ENCODE measurements at regions not wholly inside any gene's neighbourhood (a gene's known extent, or its start where the extent isn't known, plus 50 kb on each side); places are given as distances from the start of the nearest gene placed in this dataset.

- H3K27ac ChIP-seq (ENCODE audit: low read length): no peak overlapping the region
- H3K4me1 ChIP-seq (ENCODE audit: control insufficient read depth, insufficient read depth, low read length): no peaks in the 10 kb centered on the region
- in situ Hi-C loops (cut with HindIII; ENCODE audit: low pct_unique_long_range_greater_than_20kb, low sequenced_read_pairs) (no loop called here), intact Hi-C loops (cut with micrococcal nuclease; ENCODE audit: unreplicated experiment) (no loop called here)
- no TSS peak for BruUV-seq (replicated peaks)
- POLR2A ChIA-PET: no interaction called here
- no peak overlapping the region for H3K4me3 ChIP-seq (ENCODE audit: low read depth in 2 of 2, low read length in 2 of 2)
- no peak for DNase-seq (ENCODE audit: low read depth, low spot score)
- no peaks in the 10 kb centered on the region for H3K27me3 ChIP-seq (ENCODE audit: control insufficient read depth, insufficient read depth, low read length)
- ATAC-seq: no peak
- H3K9me3 ChIP-seq (ENCODE audit: control insufficient read depth, insufficient read depth, low read depth, low read length): peaks cover 6% of the 10 kb centered on the region; the same call in 1 of the 2 replicates
- TF ChIP-seq, protein P1, sequence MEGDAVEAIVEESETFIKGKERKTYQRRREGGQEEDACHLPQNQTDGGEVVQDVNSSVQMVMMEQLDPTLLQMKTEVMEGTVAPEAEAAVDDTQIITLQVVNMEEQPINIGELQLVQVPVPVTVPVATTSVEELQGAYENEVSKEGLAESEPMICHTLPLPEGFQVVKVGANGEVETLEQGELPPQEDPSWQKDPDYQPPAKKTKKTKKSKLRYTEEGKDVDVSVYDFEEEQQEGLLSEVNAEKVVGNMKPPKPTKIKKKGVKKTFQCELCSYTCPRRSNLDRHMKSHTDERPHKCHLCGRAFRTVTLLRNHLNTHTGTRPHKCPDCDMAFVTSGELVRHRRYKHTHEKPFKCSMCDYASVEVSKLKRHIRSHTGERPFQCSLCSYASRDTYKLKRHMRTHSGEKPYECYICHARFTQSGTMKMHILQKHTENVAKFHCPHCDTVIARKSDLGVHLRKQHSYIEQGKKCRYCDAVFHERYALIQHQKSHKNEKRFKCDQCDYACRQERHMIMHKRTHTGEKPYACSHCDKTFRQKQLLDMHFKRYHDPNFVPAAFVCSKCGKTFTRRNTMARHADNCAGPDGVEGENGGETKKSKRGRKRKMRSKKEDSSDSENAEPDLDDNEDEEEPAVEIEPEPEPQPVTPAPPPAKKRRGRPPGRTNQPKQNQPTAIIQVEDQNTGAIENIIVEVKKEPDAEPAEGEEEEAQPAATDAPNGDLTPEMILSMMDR (IDR thresholded peaks at IDR 0.05): no peak
- TF ChIP-seq SIN3A (IDR thresholded peaks at IDR 0.05; ENCODE audit: borderline replicate concordance, insufficient read depth, low read depth, low read length) (no peak), REST (IDR thresholded peaks at IDR 0.05; ENCODE audit: insufficient read depth in 1 of 2, low read depth in 2 of 2, low read length in 1 of 2) (no peak), POLR2AphosphoS5 (IDR thresholded peaks at IDR 0.05; ENCODE audit: low read depth, low read length) (no peak), TCF7L2 (IDR thresholded peaks at IDR 0.05; ENCODE audit: low read depth, low read length) (no peak)
- H3K36me3 ChIP-seq (ENCODE audit: control insufficient read depth, insufficient read depth, low read length): no peaks in the 10 kb centered on the region
- CTCF ChIA-PET: no interaction called here
Observed at GRCh38 chr7:50227726-50228125, 76.8 kb upstream of the IKZF1 start.

GRCh38 chr7:50226669-50227068 is 77.8 kb upstream of the IKZF1 start:
- ChIA-PET POLR2A (no interaction called here), CTCF (no interaction called here)
- H3K36me3 ChIP-seq (ENCODE audit: control insufficient read depth, insufficient read depth, low read length): no peaks in the 10 kb centered on the region
- no peak overlapping the region for H3K4me3 ChIP-seq (ENCODE audit: low read depth in 2 of 2, low read length in 2 of 2)
- DNase-seq (ENCODE audit: low read depth, low spot score) (no peak), ATAC-seq (no peak)
- BruUV-seq (replicated peaks): no TSS peak
- intact Hi-C loops (cut with micrococcal nuclease; ENCODE audit: unreplicated experiment) (no loop called here), in situ Hi-C loops (cut with HindIII; ENCODE audit: low pct_unique_long_range_greater_than_20kb, low sequenced_read_pairs) (no loop called here)
- TF ChIP-seq, protein P1 (IDR thresholded peaks at IDR 0.05): no peak
- TF ChIP-seq REST (IDR thresholded peaks at IDR 0.05; ENCODE audit: insufficient read depth in 1 of 2, low read depth in 2 of 2, low read length in 1 of 2) (no peak), SIN3A (IDR thresholded peaks at IDR 0.05; ENCODE audit: borderline replicate concordance, insufficient read depth, low read depth, low read length) (no peak), POLR2AphosphoS5 (IDR thresholded peaks at IDR 0.05; ENCODE audit: low read depth, low read length) (no peak), TCF7L2 (IDR thresholded peaks at IDR 0.05; ENCODE audit: low read depth, low read length) (no peak)
- H3K27ac ChIP-seq (ENCODE audit: low read length): no peak overlapping the region
- H3K4me1 ChIP-seq (ENCODE audit: control insufficient read depth, insufficient read depth, low read length): no peaks in the 10 kb centered on the region
- H3K9me3 ChIP-seq (ENCODE audit: control insufficient read depth, insufficient read depth, low read depth, low read length): peaks cover 6% of the 10 kb centered on the region; the same call in 1 of the 2 replicates
- H3K27me3 ChIP-seq (ENCODE audit: control insufficient read depth, insufficient read depth, low read length): no peaks in the 10 kb centered on the region
